ENCODE measurements at regions not wholly inside any gene's neighbourhood (a gene's known extent, or its start where the extent isn't known, plus 50 kb on each side); places are given as distances from the start of the nearest gene placed in this dataset.

DNA sequence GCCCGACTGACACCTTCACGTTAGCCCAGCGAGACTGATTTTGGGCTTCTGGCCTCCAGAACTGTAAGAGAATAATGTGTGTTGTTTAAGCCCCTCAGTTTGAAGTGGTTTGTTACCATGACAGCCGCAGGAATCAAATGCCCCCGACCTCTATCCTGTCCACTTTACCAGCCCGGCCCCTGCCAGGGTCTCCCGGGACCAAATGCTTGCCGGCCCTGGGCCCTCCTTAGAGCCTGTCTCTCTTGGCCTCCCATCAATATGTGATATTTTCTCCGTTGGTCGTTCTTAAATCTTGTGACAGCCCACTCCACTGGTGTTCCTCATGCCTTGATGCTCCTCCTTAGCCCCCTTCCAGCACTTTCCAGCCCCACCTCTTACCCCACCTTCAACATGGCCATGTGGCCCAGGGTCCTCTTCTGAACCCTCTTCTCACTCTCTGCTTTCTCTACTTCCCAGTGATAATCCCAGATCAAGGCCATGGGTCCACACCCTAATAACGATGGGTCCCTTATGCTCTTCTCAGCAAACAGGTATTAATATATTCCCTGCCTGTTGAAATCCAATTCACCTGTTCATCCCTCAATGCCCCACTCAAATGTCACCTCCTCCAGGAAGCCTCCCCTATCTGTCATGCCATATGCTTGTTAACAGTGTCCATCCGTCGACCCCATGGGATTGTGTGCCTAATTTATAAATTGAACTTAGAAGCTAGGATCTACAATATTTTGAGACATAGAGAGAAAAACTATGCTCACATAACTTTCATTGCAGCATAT lies 192.8 kb downstream of the ZFP36L2 start:
- ATAC-seq (no peak), DNase-seq (ENCODE audit: low read depth, low spot score) (no peak), FAIRE-seq (no peak)
- H3K4me3 ChIP-seq, result no peak overlapping the region
- 39% methylated on average over 13 of the region's 13 CpGs for WGBS (ENCODE audit: insufficient coverage, insufficient replicate concordance, low lambda C conversion rate, missing lambda C conversion rate)
- H3K79me2 ChIP-seq (ENCODE audit: control insufficient read depth, insufficient read depth, low read length), result no peaks in the 10 kb centered on the region
- no peak overlapping the region for H3K4me2 ChIP-seq (ENCODE audit: control insufficient read depth, insufficient read depth)
- no peak overlapping the region for H3K27ac ChIP-seq (ENCODE audit: control insufficient read depth, insufficient read depth)
- no TSS peak for BruUV-seq (replicated peaks)
- CTCF ChIA-PET, result interaction anchor here (0.6 kb wide), 1 partner anchor 10 kb away, joined by 3 read pairs; no protein-coding TSS in a partner anchor
- RAD21 ChIA-PET (ENCODE audit: unreplicated experiment), result no interaction called here
- H2AFZ ChIP-seq (ENCODE audit: control insufficient read depth, low read depth, low read length), result no peak overlapping the region
- intact Hi-C loops (cut with micrococcal nuclease; ENCODE audit: unreplicated experiment) (no loop called here), in situ Hi-C loops (cut with MboI) (no loop called here)
- no peaks in the 10 kb centered on the region for H3K9me3 ChIP-seq (replicated peaks; ENCODE audit: control insufficient read depth, insufficient read depth, low read length)
- no peaks in the 10 kb centered on the region; a peak in 2 of 4 replicates for H3K27me3 ChIP-seq (replicated peaks in 1 of 2; ENCODE audit: control insufficient read depth in 2 of 2, insufficient read depth in 2 of 2, low read length in 1 of 2)
- H3K4me1 ChIP-seq (ENCODE audit: control insufficient read depth, insufficient read depth, low read length), result no peaks in the 10 kb centered on the region
- no peaks in the 10 kb centered on the region for H4K20me1 ChIP-seq (ENCODE audit: control insufficient read depth, insufficient read depth)
- TF ChIP-seq PML (IDR thresholded peaks at IDR 0.05; ENCODE audit: low read length), result no peak
- TF ChIP-seq MEF2B (IDR thresholded peaks at IDR 0.05; ENCODE audit: partially characterized antibody, poor library complexity, severe bottlenecking), result no peak
- no peak for TF ChIP-seq JUND (IDR thresholded peaks at IDR 0.05; ENCODE audit: low read depth, low read length)
- TF ChIP-seq, protein P1, sequence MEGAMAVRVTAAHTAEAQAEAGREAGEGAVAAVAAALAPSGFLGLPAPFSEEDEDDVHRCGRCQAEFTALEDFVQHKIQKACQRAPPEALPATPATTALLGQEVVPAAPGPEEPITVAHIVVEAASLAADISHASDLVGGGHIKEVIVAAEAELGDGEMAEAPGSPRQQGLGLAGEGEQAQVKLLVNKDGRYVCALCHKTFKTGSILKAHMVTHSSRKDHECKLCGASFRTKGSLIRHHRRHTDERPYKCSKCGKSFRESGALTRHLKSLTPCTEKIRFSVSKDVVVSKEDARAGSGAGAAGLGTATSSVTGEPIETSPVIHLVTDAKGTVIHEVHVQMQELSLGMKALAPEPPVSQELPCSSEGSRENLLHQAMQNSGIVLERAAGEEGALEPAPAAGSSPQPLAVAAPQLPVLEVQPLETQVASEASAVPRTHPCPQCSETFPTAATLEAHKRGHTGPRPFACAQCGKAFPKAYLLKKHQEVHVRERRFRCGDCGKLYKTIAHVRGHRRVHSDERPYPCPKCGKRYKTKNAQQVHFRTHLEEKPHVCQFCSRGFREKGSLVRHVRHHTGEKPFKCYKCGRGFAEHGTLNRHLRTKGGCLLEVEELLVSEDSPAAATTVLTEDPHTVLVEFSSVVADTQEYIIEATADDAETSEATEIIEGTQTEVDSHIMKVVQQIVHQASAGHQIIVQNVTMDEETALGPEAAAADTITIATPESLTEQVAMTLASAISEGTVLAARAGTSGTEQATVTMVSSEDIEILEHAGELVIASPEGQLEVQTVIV (IDR thresholded peaks at IDR 0.05; ENCODE audit: borderline replicate concordance, partially characterized antibody), result no peak
- TF ChIP-seq SIN3A (IDR thresholded peaks at IDR 0.05; ENCODE audit: low read depth, low read length), result no peak
- TF ChIP-seq NR2C2 (IDR thresholded peaks at IDR 0.05; ENCODE audit: borderline replicate concordance, control insufficient read depth, insufficient read length, low read depth), result no peak
- TF ChIP-seq, protein P2, sequence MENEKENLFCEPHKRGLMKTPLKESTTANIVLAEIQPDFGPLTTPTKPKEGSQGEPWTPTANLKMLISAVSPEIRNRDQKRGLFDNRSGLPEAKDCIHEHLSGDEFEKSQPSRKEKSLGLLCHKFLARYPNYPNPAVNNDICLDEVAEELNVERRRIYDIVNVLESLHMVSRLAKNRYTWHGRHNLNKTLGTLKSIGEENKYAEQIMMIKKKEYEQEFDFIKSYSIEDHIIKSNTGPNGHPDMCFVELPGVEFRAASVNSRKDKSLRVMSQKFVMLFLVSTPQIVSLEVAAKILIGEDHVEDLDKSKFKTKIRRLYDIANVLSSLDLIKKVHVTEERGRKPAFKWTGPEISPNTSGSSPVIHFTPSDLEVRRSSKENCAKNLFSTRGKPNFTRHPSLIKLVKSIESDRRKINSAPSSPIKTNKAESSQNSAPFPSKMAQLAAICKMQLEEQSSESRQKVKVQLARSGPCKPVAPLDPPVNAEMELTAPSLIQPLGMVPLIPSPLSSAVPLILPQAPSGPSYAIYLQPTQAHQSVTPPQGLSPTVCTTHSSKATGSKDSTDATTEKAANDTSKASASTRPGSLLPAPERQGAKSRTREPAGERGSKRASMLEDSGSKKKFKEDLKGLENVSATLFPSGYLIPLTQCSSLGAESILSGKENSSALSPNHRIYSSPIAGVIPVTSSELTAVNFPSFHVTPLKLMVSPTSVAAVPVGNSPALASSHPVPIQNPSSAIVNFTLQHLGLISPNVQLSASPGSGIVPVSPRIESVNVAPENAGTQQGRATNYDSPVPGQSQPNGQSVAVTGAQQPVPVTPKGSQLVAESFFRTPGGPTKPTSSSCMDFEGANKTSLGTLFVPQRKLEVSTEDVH (IDR thresholded peaks at IDR 0.05; ENCODE audit: low read depth, partially characterized antibody), result no peak
- no peak for TF ChIP-seq CREM (IDR thresholded peaks at IDR 0.05; ENCODE audit: low read depth)
- TF ChIP-seq, protein P3, sequence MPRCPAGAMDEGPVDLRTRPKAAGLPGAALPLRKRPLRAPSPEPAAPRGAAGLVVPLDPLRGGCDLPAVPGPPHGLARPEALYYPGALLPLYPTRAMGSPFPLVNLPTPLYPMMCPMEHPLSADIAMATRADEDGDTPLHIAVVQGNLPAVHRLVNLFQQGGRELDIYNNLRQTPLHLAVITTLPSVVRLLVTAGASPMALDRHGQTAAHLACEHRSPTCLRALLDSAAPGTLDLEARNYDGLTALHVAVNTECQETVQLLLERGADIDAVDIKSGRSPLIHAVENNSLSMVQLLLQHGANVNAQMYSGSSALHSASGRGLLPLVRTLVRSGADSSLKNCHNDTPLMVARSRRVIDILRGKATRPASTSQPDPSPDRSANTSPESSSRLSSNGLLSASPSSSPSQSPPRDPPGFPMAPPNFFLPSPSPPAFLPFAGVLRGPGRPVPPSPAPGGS (IDR thresholded peaks at IDR 0.05; ENCODE audit: borderline replicate concordance, insufficient read depth, low read depth, low read length, poor library complexity, severe bottlenecking), result no peak
- TF ChIP-seq SMAD1 (IDR thresholded peaks at IDR 0.05; ENCODE audit: low read depth, partially characterized antibody), result no peak
- TF ChIP-seq HCFC1 (IDR thresholded peaks at IDR 0.05; ENCODE audit: low read length), result no peak
- no peaks in the 10 kb centered on the region for H3K36me3 ChIP-seq (ENCODE audit: control insufficient read depth in 2 of 2, insufficient read depth in 2 of 2, low read length in 1 of 2)
- H3K9ac ChIP-seq (ENCODE audit: control insufficient read depth, insufficient read depth, low read length), result no peak overlapping the region
- SMC1A ChIA-PET (ENCODE audit: uncharacterized antibody, unreplicated experiment), result no interaction called here
- POLR2A ChIA-PET, result no interaction called here
